ENCODE measurements at regions not wholly inside any gene's neighbourhood (a gene's known extent, or its start where the extent isn't known, plus 50 kb on each side); places are given as distances from the start of the nearest gene placed in this dataset.

DNA sequence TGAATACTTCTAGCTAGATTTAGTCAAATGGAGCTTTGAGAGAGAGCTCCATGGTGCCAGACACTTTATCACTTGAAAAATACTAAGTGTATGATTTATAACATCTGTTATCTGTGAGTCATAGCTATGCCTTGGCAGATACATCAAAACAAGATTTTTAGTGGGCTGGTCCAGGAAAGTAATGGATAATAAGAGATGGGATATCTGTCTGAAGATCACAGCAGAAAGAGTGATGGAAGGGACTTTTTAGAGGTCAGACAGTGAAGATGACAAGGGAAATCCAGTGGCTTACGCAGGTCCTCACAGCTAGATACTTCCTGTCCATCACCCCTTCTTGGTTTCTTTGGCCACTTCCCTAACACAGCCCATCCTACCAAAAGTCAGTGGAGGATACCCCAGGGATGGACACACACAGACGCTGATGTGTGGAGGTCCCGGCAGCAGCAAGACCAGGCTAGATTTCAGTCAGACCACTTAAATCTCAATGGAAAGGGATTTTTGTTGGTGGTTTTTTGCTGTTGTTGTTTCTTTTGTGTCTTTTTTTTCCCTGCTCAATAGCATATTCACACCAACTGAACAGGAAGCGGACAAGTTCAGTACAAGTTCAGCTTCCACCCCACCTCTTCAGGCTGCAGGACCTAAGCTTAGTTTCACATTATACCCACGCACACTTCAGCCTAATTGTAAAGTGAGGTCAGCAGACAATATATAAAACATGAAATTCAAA lies 209.3 kb downstream of the ALDH8A1 start:
- no peak for TF ChIP-seq EZH2 (IDR thresholded peaks at IDR 0.05; ENCODE audit: borderline replicate concordance, low read depth, low read length, severe bottlenecking)
- no peak for TF ChIP-seq MYC (IDR thresholded peaks at IDR 0.05; ENCODE audit: low read depth, low read length)
- no peak for TF ChIP-seq POLR2A (IDR thresholded peaks at IDR 0.05; ENCODE audit: low read depth, low read length)
- no peak for TF ChIP-seq POLR2AphosphoS5 (IDR thresholded peaks at IDR 0.05; ENCODE audit: insufficient read depth, low read depth, low read length)
- peak; percentile 84 for TF ChIP-seq GATA2 (IDR thresholded peaks at IDR 0.05; ENCODE audit: insufficient read depth, insufficient read length, low read depth, low read length)
- TF ChIP-seq, protein P1, sequence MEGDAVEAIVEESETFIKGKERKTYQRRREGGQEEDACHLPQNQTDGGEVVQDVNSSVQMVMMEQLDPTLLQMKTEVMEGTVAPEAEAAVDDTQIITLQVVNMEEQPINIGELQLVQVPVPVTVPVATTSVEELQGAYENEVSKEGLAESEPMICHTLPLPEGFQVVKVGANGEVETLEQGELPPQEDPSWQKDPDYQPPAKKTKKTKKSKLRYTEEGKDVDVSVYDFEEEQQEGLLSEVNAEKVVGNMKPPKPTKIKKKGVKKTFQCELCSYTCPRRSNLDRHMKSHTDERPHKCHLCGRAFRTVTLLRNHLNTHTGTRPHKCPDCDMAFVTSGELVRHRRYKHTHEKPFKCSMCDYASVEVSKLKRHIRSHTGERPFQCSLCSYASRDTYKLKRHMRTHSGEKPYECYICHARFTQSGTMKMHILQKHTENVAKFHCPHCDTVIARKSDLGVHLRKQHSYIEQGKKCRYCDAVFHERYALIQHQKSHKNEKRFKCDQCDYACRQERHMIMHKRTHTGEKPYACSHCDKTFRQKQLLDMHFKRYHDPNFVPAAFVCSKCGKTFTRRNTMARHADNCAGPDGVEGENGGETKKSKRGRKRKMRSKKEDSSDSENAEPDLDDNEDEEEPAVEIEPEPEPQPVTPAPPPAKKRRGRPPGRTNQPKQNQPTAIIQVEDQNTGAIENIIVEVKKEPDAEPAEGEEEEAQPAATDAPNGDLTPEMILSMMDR (IDR thresholded peaks at IDR 0.05; ENCODE audit: extremely low read depth in 1 of 2, insufficient read depth in 1 of 2, low read depth in 1 of 2, low read length in 2 of 2), result no peak
- TF ChIP-seq JUN (IDR thresholded peaks at IDR 0.05; ENCODE audit: borderline replicate concordance, insufficient read depth, insufficient read length, low read depth), result peak; percentile 51
- peak; percentile 89 for TF ChIP-seq FOS (IDR thresholded peaks at IDR 0.05; ENCODE audit: borderline replicate concordance, insufficient read depth, low read length)
- TF ChIP-seq, protein P2, sequence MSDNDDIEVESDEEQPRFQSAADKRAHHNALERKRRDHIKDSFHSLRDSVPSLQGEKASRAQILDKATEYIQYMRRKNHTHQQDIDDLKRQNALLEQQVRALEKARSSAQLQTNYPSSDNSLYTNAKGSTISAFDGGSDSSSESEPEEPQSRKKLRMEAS (IDR thresholded peaks at IDR 0.05; ENCODE audit: insufficient read depth, insufficient read length), result no peak
- FAIRE-seq (peak; percentile 59), DNase-seq (ENCODE audit: low read depth, low spot score) (peak; percentile 84)
- Histone ChIP-seq H3K4me3 (replicated peaks in 1 of 3; ENCODE audit: insufficient read depth in 1 of 3, low read depth in 1 of 3, low read length in 3 of 3) (peak overlapping the region in 1 of 3 experiments; percentile 30), H3K36me3 (ENCODE audit: control insufficient read depth in 2 of 2, extremely low read depth in 1 of 2, insufficient read depth in 2 of 2, low read length in 2 of 2) (no peaks in the 10 kb centered on the region), H3K4me2 (ENCODE audit: insufficient read depth, low read length) (peak overlapping the region; percentile 86), H3K27ac (ENCODE audit: insufficient read depth, low read depth, low read length) (peak overlapping the region; percentile 68), H3K27me3 (ENCODE audit: control insufficient read depth in 2 of 2, insufficient read depth in 2 of 2, low read length in 2 of 2) (no peaks in the 10 kb centered on the region), H2AFZ (ENCODE audit: low read depth, low read length) (peak overlapping the region; percentile 70), H3K9me3 (replicated peaks; ENCODE audit: control insufficient read depth, insufficient read depth, low read length) (no peaks in the 10 kb centered on the region), H3K9me1 (replicated peaks; ENCODE audit: control insufficient read depth, extremely low read depth, insufficient read depth, low read length) (no peaks in the 10 kb centered on the region), H4K20me1 (replicated peaks; ENCODE audit: control insufficient read depth, extremely low read depth, insufficient read depth, low read length) (no peaks in the 10 kb centered on the region), H3K9ac (replicated peaks; ENCODE audit: extremely low read depth, insufficient read depth, low read length) (peak overlapping the region; percentile 43), H3K79me2 (ENCODE audit: control insufficient read depth, insufficient read depth, low read length) (no peaks in the 10 kb centered on the region), H3K4me1 (ENCODE audit: control insufficient read depth, extremely low read depth, insufficient read depth, low read length) (peaks cover 27% of the 10 kb centered on the region)
- intact Hi-C loops (cut with micrococcal nuclease) (loop anchor here (1.0 to 2.0 kb wide), 2 partner anchors 20 to 190 kb away; no protein-coding TSS in a partner anchor), dilution Hi-C loops (cut with MboI; ENCODE audit: extremely low pct_ligation_motif_present, low sequenced_read_pairs) (no loop called here)
- ChIA-PET POLR2A (interaction anchor here (0.6 kb wide), 1 partner anchor 83 kb away, joined by 3 read pairs; no protein-coding TSS in a partner anchor), CTCF (interaction anchor here (0.7 to 2.0 kb wide), 14 partner anchors 11 to 617 kb away, joined by 3 to 10 read pairs (median 3); no protein-coding TSS in a partner anchor)
- BruUV-seq (replicated peaks), result no TSS peak

Measured in endothelial cell of umbilical vein (primary cell).